HUES6 (cell line): ENCODE measurements at regions not wholly inside any gene's neighbourhood (a gene's known extent, or its start where the extent isn't known, plus 50 kb on each side); places are given as distances from the start of the nearest gene placed in this dataset.

Experiments
- H3K27ac ChIP-seq: 2 replicates; pipeline ENCODE4 v1.7.0; 2013; ENCODE audit warnings: low read depth, mild to moderate bottlenecking, low read length, inconsistent platforms
- H3K27me3 ChIP-seq: 2 replicates; pipeline ENCODE4 v1.6.1; 2013; ENCODE audit warnings: low read length; ENCODE audit not compliant: control insufficient read depth, insufficient read depth
- H3K36me3 ChIP-seq: 2 replicates; pipeline ENCODE4 v1.6.1; 2013; ENCODE audit warnings: low read length; ENCODE audit not compliant: control insufficient read depth, insufficient read depth
- H3K4me1 ChIP-seq: 2 replicates; pipeline ENCODE4 v1.6.1; 2013; ENCODE audit warnings: low read length; ENCODE audit not compliant: control insufficient read depth, insufficient read depth
- H3K4me3 ChIP-seq: 2 replicates; pipeline ENCODE4 v1.5.1; 2013; ENCODE audit warnings: low read depth, low read length
- H3K9ac ChIP-seq: one replicate; pipeline ENCODE4 v1.6.1; 2013; ENCODE audit warnings: mild to moderate bottlenecking, low read length
- H3K9me3 ChIP-seq: 2 replicates; pipeline ENCODE4 v1.6.1; 2013; ENCODE audit warnings: low read depth, low read length; ENCODE audit not compliant: control insufficient read depth, insufficient read depth

- Histone ChIP-seq H3K36me3 (no peaks in the 10 kb centered on the region), H3K27me3 (no peaks in the 10 kb centered on the region; the same call in 1 of the 2 replicates), H3K9ac (no peak overlapping the region), H3K4me3 (no peak overlapping the region), H3K4me1 (peaks cover 53% of the 10 kb centered on the region), H3K9me3 (no peaks in the 10 kb centered on the region), H3K27ac (no peak overlapping the region)
These were observed 112.8 kb upstream of the PKDCC start for GRCh38 chr2:41935002-41935401.

GRCh38 chr2:41935825-41936224 is 112.0 kb upstream of the PKDCC start:
- peaks cover 60% of the 10 kb centered on the region for H3K4me1 ChIP-seq

GRCh38 chr2:41936771-41937463 is 110.9 kb upstream of the PKDCC start:
- Histone ChIP-seq H3K4me1 (peaks cover 69% of the 10 kb centered on the region), H3K36me3 (no peaks in the 10 kb centered on the region), H3K27me3 (no peaks in the 10 kb centered on the region; the same call in 1 of the 2 replicates), H3K4me3 (no peak overlapping the region), H3K9me3 (no peaks in the 10 kb centered on the region), H3K27ac (no peak overlapping the region), H3K9ac (no peak overlapping the region)

More at GRCh38 chr2:41935825-41936224, 112.0 kb upstream of the PKDCC start:
- Histone ChIP-seq H3K9ac (no peak overlapping the region), H3K9me3 (no peaks in the 10 kb centered on the region), H3K27ac (no peak overlapping the region), H3K4me3 (no peak overlapping the region), H3K27me3 (no peaks in the 10 kb centered on the region; the same call in 1 of the 2 replicates), H3K36me3 (no peaks in the 10 kb centered on the region)

GRCh38 chr2:41937464-41937906 is 110.3 kb upstream of the PKDCC start:
- H3K4me3 ChIP-seq: 0 out of 2 replicates have a peak overlapping the region, but pooled peaks have one; percentile 24
- H3K36me3 ChIP-seq: no peaks in the 10 kb centered on the region
- H3K27ac ChIP-seq: peak overlapping the region; percentile 54
- no peaks in the 10 kb centered on the region; the same call in 1 of the 2 replicates for H3K27me3 ChIP-seq
- peaks cover 69% of the 10 kb centered on the region for H3K4me1 ChIP-seq
- H3K9me3 ChIP-seq: no peaks in the 10 kb centered on the region
- H3K9ac ChIP-seq: no peak overlapping the region

- no peaks in the 10 kb centered on the region for H3K9me3 ChIP-seq
- H3K27me3 ChIP-seq: no peaks in the 10 kb centered on the region; the same call in 1 of the 2 replicates
- H3K4me3 ChIP-seq: peak overlapping the region; percentile 24; the same call in 1 of the 2 replicates
- peaks cover 69% of the 10 kb centered on the region for H3K4me1 ChIP-seq
- H3K9ac ChIP-seq: peak overlapping the region; percentile 51
- H3K27ac ChIP-seq: peak overlapping the region; percentile 54
- no peaks in the 10 kb centered on the region for H3K36me3 ChIP-seq
These were observed 109.7 kb upstream of the PKDCC start for GRCh38 chr2:41937921-41938708.

- no peaks in the 10 kb centered on the region for H3K27me3 ChIP-seq
- H3K27ac ChIP-seq: no peak overlapping the region
- H3K9ac ChIP-seq: no peak overlapping the region
- H3K9me3 ChIP-seq: no peaks in the 10 kb centered on the region
- H3K4me3 ChIP-seq: no peak overlapping the region
- no peaks in the 10 kb centered on the region for H3K36me3 ChIP-seq
- peaks cover 55% of the 10 kb centered on the region for H3K4me1 ChIP-seq
These were observed 107.6 kb upstream of the PKDCC start for GRCh38 chr2:41940060-41940744.

- Histone ChIP-seq H3K4me1 (peaks cover 55% of the 10 kb centered on the region), H3K9ac (peak overlapping the region; percentile 3), H3K9me3 (no peaks in the 10 kb centered on the region), H3K27ac (no peak overlapping the region; the same call in 1 of the 2 replicates), H3K36me3 (no peaks in the 10 kb centered on the region), H3K4me3 (no peak overlapping the region), H3K27me3 (no peaks in the 10 kb centered on the region)
These were observed 107.1 kb upstream of the PKDCC start for GRCh38 chr2:41940745-41941063.

GRCh38 chr2:41941831-41942230 is 106.0 kb upstream of the PKDCC start:
- 0 out of 2 replicates have a peak, but pooled peaks cover 3% of the 10 kb centered on the region for H3K27me3 ChIP-seq
- no peaks in the 10 kb centered on the region for H3K9me3 ChIP-seq
- H3K4me1 ChIP-seq: peaks cover 50% of the 10 kb centered on the region
- no peak overlapping the region for H3K27ac ChIP-seq
- H3K9ac ChIP-seq: no peak overlapping the region
- H3K36me3 ChIP-seq: no peaks in the 10 kb centered on the region
- H3K4me3 ChIP-seq: no peak overlapping the region

- Histone ChIP-seq H3K9me3 (no peaks in the 10 kb centered on the region), H3K27ac (no peak overlapping the region), H3K4me1 (peaks cover 50% of the 10 kb centered on the region), H3K27me3 (0 out of 2 replicates have a peak, but pooled peaks cover 3% of the 10 kb centered on the region), H3K4me3 (no peak overlapping the region), H3K36me3 (no peaks in the 10 kb centered on the region), H3K9ac (no peak overlapping the region)
These were observed 105.5 kb upstream of the PKDCC start for GRCh38 chr2:41942278-41942677.

- Histone ChIP-seq H3K4me1 (peaks cover 50% of the 10 kb centered on the region), H3K4me3 (no peak overlapping the region), H3K9ac (no peak overlapping the region), H3K27me3 (0 out of 2 replicates have a peak, but pooled peaks cover 3% of the 10 kb centered on the region), H3K27ac (no peak overlapping the region), H3K36me3 (no peaks in the 10 kb centered on the region), H3K9me3 (no peaks in the 10 kb centered on the region)
These were observed 104.7 kb upstream of the PKDCC start for GRCh38 chr2:41943159-41943558.
